Smooth muscle cell (in vitro differentiated cells): ENCODE measurements at regions not wholly inside any gene's neighbourhood (a gene's known extent, or its start where the extent isn't known, plus 50 kb on each side); places are given as distances from the start of the nearest gene placed in this dataset.

Source experiments
- DNase-seq: peaks from one replicate; lab custom pipeline; 2025; ENCODE audit not compliant: unreplicated experiment; lab: John Stamatoyannopoulos, UW
- H2AFZ ChIP-seq: fragments of 200-600 bp; sonication (generic); 2 replicates; pipeline ENCODE4 v1.6.0; 2016; ENCODE audit warnings: antibody characterized with exemption, low read depth, mild to moderate bottlenecking
- H3F3A ChIP-seq: fragments of 200-600 bp; sonication (generic); 2 replicates; pipeline ENCODE4 v1.6.0; 2017; ENCODE audit warnings: antibody characterized with exemption, low read depth
- H3K27ac ChIP-seq: fragments of 200-600 bp; sonication (generic); 2 replicates; pipeline ENCODE4 v1.5.1; 2016; ENCODE audit warnings: low read depth, mild to moderate bottlenecking
- H3K27me3 ChIP-seq: fragments of 200-600 bp; sonication (generic); 2 replicates; pipeline ENCODE4 v1.6.1; 2016; ENCODE audit warnings: low read depth, mild to moderate bottlenecking
- H3K36me3 ChIP-seq: fragments of 200-600 bp; sonication (generic); 2 replicates; pipeline ENCODE4 v1.5.1; 2016; ENCODE audit warnings: low read depth
- H3K4me1 ChIP-seq: fragments of 200-600 bp; sonication (generic); 2 replicates; pipeline ENCODE4 v1.5.1; 2016; ENCODE audit warnings: low read depth
- H3K4me2 ChIP-seq: fragments of 200-600 bp; sonication (generic); 2 replicates; pipeline ENCODE4 v1.6.0; 2016; ENCODE audit warnings: mild to moderate bottlenecking
- H3K4me3 ChIP-seq: fragments of 200-600 bp; sonication (generic); 2 replicates; pipeline ENCODE4 v1.5.1; 2016; ENCODE audit warnings: mild to moderate bottlenecking
- H3K79me2 ChIP-seq: fragments of 200-600 bp; sonication (generic); 2 replicates; pipeline ENCODE4 v1.6.0; 2016; ENCODE audit warnings: low read depth, mild to moderate bottlenecking
- H3K9ac ChIP-seq: fragments of 200-600 bp; sonication (generic); 2 replicates; pipeline ENCODE4 v1.6.0; 2016; ENCODE audit warnings: low read depth
- H3K9me3 ChIP-seq: fragments of 200-600 bp; sonication (generic); replicated peaks from 2 replicates; pipeline ENCODE4 v1.5.1; 2016; ENCODE audit warnings: low read depth
- H4K20me1 ChIP-seq: fragments of 200-600 bp; sonication (generic); 2 replicates; pipeline ENCODE4 v1.6.0; 2016; ENCODE audit warnings: low read depth
- CTCF ChIP-seq: fragments of 200-600 bp; sonication (generic); IDR thresholded peaks from 2 replicates; pipeline ENCODE4 v1.5.1; 2017; ENCODE audit warnings: borderline replicate concordance, mild to moderate bottlenecking, antibody characterized with exemption; ENCODE audit not compliant: insufficient read depth, poor library complexity, severe bottlenecking
- WGBS: methylation state at CpG from one replicate; pipeline ENCODE4 v1.1.7; 2016; ENCODE audit warnings: low lambda C conversion rate; 5-methylcytosine and 5-hydroxymethylcytosine counted together

GRCh38 chr13:78393286-78394142 lies 209.8 kb downstream of the POU4F1 start:
- Histone ChIP-seq H3K9ac (no peak overlapping the region), H3K9me3 (no peaks in the 10 kb centered on the region), H3K27ac (no peak overlapping the region), H3K4me3 (no peak overlapping the region), H3K36me3 (no peaks in the 10 kb centered on the region), H3K4me1 (no peaks in the 10 kb centered on the region), H2AFZ (no peak overlapping the region), H3K27me3 (no peaks in the 10 kb centered on the region), H3K4me2 (no peak overlapping the region), H3F3A (no peaks in the 10 kb centered on the region), H4K20me1 (no peaks in the 10 kb centered on the region), H3K79me2 (no peaks in the 10 kb centered on the region)
- DNase-seq, result no peak
- no peak for TF ChIP-seq CTCF
- 71% methylated on average over 4 of the region's 4 CpGs for WGBS

GRCh38 chr13:78383899-78384298 lies 219.5 kb downstream of the POU4F1 start:
- Histone ChIP-seq H3K79me2 (no peaks in the 10 kb centered on the region), H3K9ac (no peak overlapping the region), H3K9me3 (no peaks in the 10 kb centered on the region), H3K4me3 (no peak overlapping the region), H3F3A (no peaks in the 10 kb centered on the region), H3K4me1 (no peaks in the 10 kb centered on the region), H3K27me3 (no peaks in the 10 kb centered on the region), H4K20me1 (no peaks in the 10 kb centered on the region), H3K36me3 (no peaks in the 10 kb centered on the region), H2AFZ (no peak overlapping the region), H3K27ac (no peak overlapping the region), H3K4me2 (no peak overlapping the region)
- DNase-seq, result no peak
- 80% methylated on average over 1 of the region's 1 CpG for WGBS
- no peak for TF ChIP-seq CTCF

- no peak for TF ChIP-seq CTCF
- Histone ChIP-seq H3K27ac (no peak overlapping the region), H3K9me3 (no peaks in the 10 kb centered on the region), H3F3A (no peaks in the 10 kb centered on the region), H2AFZ (no peak overlapping the region), H3K4me1 (no peaks in the 10 kb centered on the region), H3K79me2 (no peaks in the 10 kb centered on the region), H3K4me2 (no peak overlapping the region), H3K4me3 (no peak overlapping the region), H4K20me1 (no peaks in the 10 kb centered on the region), H3K9ac (no peak overlapping the region), H3K27me3 (no peaks in the 10 kb centered on the region), H3K36me3 (no peaks in the 10 kb centered on the region)
- WGBS, result 87% methylated on average over 7 of the region's 7 CpGs
- no peak for DNase-seq
These were observed 220.3 kb downstream of the POU4F1 start for GRCh38 chr13:78383071-78383484.

- no peaks in the 10 kb centered on the region for H3K36me3 ChIP-seq
- H4K20me1 ChIP-seq, result no peaks in the 10 kb centered on the region
- no peak for DNase-seq
- H3K4me1 ChIP-seq, result no peaks in the 10 kb centered on the region
- no peak overlapping the region for H3K4me2 ChIP-seq
- H3K79me2 ChIP-seq, result no peaks in the 10 kb centered on the region
- no peak overlapping the region for H3K4me3 ChIP-seq
- no peak overlapping the region for H2AFZ ChIP-seq
- no peak for TF ChIP-seq CTCF
- H3K9ac ChIP-seq, result no peak overlapping the region
- H3K27me3 ChIP-seq, result no peaks in the 10 kb centered on the region
- 70% methylated on average over 4 of the region's 4 CpGs for WGBS
- no peaks in the 10 kb centered on the region for H3F3A ChIP-seq
- no peaks in the 10 kb centered on the region for H3K9me3 ChIP-seq
- no peak overlapping the region for H3K27ac ChIP-seq
These were observed 220.9 kb downstream of the POU4F1 start for GRCh38 chr13:78382491-78382890.
